Activated T-cell treated with anti-CD3 and anti-CD28 coated beads for 24 hours (primary cell): ENCODE measurements at regions not wholly inside any gene's neighbourhood (a gene's known extent, or its start where the extent isn't known, plus 50 kb on each side); places are given as distances from the start of the nearest gene placed in this dataset.
"Not testable (repeated sequence)": the region's sequence is repeated elsewhere in the genome, so short reads cannot be mapped to it uniquely, and the experiment has no call there.

Experiments used
- DNase-seq: peaks from one replicate; pipeline ENCODE4 v3.0.0-alpha.2; 2020; ENCODE audit warnings: low read depth

DNA sequence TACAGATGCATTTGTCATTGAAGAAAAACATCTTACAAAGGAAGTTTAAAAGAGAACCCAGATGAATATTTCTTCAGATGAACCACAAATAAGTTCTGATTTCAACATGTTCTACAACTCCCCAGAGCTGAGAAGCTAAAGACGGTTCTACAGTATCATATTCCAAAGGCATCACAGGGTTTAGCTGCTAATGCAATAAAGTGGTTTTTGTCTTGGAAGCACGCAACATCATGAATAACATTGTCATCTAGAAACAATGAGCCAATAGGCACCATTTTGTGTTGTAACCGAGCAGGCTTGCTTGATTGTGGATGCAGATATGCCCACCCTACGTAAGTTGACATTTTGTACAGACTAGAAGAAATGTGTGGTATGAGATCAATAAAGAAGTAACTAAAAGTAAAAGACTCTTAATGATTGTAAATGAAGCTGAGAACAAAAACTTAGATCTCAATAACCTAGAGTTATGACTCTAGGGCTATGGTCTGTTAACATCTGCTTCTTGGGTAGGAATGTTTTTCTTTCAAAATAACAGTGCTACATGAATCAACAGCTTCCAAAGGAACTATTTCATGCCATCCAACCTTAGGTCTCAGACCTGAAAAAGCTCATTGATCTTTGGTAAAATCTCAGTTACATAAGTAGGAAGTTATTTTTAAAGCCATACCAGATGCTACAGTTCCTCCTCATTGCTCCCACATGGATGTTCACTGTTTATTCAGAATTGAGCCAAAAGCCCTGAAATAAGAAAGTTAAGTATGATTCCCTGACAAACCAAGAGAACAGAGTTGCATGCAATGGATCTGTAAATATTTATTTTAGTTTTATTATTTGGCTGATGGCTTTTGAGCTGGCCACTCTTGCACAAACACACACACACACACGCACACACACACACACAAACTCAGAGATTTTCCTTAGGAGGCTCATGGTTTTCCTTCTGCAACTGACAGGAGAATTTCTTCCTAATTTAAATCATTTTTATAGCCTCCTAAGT, 118.7 kb upstream of the SLCO6A1 start:
- no peak for DNase-seq

DNA sequence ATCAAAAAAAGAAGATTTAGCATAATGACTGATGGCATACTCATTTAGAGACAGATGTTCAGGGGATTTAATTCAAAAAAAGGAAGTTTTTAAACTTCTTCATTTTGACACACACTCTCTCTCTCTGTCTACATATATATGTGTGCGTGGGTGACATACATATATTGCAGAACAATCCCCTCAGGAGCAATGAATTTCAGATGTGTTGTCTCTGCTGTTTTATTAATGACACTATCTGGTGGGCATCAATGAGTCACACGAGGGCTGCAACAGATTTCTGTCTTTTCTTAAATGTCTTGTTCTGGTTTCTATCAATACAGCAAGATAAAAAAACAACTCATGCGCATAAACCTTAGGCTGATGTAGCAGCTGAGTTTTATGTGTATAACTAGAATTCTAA, 123.5 kb upstream of the SLCO6A1 start:
- no peak for DNase-seq

DNA sequence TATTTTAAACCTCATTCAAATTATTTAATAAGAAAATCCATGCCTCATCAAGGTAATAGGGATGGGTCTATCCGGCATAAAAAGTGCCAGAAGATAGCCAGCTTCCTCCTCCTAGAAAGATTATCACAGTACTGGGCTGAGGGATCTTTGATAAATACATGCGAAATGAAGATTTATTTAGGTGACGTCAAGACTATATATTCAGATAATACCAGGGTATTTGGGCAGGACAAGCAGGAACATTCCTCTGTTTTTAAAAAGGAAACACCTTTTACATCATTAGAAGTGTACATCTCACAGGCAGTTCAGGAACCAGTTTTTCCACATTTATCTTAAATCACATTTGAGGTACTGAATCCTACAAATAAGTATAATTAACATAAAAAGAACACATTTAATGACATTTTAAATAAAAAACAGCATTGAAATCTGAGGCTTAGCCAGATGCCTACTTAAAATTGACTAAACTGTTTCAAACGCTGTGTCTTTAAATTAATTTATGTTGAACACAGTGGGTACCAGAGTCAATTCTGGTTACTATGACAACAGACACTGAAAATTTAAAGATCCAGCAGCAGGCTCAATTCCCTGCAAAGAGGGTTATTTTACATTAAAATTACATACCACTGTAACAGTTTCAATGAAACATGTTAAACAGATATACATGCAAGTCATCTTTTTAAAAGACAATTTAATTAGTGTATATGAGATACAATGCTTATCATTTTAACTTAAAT, 124.7 kb upstream of the SLCO6A1 start:
- DNase-seq: no peak

DNA sequence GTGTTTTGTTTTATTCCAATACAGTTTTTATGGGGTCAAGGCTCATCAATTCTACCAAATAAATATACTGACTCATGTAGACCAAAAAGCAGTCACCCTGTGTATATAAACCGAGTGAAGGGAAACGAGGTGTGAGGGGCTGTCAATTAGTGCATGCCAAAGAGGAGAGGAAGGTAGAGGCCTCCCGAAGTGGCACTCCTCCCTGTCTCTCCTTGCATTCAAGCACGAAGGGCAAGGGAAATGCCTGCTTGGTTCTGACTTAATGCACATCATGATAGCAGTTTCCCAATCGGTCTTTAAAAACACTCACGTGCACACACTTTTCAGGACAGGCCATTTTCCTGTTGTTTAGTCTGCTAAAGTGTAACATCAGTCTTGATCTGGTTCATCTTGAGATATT, 125.6 kb upstream of the SLCO6A1 start:
- no peak for DNase-seq

DNA sequence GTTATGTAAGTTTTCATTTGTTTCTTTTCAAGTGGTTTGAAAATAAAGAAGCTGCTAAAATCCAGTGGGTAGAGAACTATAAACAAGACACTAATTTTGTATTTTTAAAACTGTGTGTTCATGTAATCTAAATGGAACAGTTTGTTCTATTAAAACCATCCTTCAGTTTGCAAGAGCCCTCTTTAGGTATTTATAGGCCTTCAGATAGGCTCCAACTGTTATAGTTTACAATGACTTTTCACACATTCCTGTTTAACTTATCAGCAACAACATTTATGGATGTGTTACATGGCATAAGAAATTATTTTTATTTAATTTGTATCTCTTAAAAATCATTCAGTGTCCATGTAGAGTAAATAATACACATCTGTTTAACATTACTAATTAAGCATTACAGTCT, 126.7 kb upstream of the SLCO6A1 start:
- DNase-seq: no peak

DNA sequence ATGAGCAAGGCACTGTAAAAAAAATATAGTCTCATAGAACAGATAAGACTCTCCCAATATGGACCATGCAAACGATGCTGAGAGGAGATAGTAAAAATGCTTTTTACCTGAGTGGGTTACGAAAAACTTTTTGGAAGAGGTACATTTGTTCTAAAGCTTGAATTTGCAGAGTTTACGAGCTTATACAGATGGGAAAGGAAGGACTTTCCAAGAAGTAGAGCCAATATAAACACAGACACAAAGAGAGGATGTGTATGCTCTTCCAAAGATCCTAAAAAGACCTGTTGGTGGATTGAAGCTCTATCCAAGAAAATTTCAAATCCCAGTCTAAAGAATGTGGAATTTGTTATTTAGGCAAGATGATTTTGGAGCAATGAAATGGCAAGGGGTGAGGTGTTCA, 127.1 kb upstream of the SLCO6A1 start:
- no peak for DNase-seq

DNA sequence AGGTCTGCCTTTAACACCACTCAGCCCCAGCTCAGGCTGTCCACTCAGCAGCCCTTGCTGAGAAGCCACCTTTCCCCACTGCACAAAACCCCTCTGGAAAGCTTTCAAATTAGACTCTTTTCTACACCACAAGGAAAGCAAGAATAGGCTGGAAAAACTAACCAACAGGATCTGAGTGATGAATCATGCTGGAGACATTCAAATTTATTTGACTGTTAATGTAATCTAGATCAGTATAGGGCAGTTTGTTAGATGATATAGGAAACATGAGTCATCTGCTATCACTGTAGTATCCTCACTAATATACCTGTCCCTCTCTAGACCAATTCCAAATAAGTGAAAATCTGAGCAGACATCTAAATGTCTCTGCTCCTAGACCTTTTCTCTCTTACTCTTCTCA, 127.8 kb upstream of the PAM start:
- no peak for DNase-seq

DNA sequence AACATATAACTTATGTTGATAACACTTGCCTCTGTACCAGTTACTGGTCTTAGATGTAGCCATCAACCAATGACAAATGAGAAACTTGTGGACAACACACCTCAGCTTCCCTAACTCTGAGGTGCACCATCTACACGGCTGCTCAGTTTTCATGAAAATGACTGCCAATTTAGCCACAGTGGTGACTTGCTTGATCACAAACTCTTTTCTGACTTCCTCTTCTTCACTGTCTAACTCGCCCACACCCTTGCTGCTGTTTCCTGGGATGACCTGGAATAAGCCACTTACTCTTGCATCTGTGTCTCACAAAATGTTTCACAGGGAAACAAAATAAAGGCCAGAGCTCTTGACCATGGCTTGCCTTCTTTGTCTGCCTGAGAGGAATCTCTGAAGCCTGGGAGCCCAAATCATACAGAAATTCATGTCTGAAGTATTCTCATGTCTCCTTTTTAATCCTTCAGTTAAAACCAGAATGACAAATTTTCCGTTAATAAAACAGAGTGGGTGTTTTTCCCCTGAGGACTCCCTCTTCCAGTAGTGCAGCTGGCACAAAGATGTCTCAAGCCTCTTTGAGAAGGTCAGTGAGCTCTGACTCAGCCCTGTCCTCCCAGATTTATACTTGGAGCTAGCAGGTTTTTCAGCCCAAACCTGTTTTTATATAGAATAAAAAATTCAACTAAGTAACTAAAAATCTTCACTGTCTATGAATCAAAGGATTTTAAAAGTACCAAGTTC, 126.5 kb upstream of the PAM start:
- DNase-seq: no peak

DNA sequence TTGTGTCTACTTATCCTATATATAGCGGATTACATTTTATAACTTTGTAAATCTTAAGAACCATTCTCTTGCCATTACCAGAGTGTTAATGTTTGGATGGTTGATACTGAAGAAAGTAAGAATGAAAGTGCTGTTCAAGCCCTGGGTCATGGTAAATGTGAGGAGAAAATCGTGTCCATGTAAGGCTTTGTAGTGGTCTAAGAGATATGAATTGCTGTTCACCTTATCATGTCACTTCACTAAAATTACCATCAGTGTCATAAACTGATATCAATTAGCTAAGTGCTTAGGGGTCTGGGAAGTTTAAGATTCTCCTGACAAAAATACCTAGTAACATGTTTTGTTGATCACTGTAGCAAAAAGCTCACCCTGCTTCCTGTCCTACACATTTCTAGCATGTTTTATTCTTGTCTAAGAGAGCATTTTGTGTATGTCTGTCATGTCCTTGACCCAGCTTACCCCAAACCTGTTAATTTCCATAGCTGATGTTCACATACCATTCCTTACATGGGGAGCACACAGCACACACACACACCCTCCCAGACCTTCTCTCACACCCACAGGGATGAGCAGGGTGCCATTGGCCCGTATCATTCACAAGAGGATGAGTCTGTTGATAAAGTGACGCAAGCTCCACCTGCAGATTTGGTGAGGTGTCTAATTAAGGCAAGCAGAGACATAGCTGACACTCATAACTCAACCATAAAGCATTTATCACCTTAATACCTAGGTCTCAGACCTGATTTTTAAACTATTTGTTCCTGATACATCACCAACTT, 125.1 kb upstream of the PAM start:
- no peak for DNase-seq

DNA sequence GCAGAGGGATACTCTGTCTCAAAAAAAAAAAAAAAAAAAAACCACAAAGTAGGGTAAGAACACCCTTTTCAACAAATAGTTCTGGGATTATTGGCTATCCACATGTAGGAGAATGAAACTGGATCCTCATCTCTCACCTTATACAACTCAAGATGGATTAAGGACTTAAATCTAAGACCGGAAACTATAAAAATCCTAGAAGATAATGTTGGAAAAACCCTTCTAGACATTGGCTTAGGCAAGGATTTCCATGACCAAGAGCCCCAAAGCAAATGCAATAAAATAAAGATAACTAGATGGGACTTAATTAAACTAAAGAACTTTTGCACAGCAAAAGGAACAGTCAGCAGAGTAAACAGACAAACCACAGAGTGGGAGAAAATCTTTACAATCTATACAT, 119.7 kb upstream of the PAM start:
- DNase-seq: not testable (repeated sequence)

DNA sequence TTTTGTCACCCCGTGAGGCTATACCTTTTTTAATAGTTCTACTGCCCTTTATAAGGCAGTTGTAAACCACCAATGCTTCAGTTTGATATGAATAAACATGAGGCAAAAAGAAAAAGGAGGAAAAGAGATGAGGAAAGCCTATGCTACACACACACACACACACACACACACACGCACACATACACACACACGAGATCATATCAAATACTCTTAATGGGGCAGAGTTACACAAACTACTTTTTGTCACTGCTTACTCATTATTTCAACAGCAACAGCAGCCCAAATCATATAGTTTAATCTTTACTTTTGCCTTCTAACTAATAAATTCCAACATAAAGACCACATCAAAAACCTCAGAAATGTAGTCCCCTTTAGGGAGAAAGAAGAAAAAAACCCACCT, 116.8 kb upstream of the PAM start:
- no peak for DNase-seq

DNA sequence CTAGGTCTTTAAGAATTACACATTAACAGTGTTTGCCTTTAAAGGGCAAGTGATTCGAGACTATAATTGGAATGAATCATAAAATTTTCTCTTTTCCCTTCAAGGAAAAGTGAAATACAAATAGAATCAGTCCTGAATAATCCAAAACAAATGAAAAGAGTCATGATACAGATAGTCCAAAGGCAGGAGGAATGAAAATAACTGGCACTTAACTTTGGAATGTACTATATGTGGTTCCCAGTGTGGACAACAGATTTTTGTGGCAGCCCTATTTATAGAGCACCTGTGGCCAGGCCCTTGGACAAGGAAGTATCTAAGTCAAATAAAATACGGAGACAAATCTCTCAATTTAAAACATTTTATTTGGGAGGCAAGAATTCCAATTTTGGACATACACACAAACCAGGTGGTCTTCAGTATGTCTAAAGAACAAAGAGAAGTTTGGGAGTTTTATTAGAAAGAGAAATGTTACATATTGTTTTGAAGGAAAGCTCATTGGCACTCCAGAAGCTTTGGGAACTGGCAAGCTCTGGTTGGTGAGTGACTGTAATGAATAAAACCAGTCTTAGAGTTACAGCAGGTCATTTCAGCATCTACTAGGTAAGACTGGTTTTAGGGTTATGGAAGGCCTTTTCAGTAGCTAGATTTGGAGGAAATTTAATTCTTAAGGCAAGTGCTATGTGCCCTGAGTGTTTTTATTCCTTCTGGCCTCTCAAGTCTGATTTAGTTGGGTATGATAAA, 116.0 kb upstream of the PAM start:
- DNase-seq: no peak

DNA sequence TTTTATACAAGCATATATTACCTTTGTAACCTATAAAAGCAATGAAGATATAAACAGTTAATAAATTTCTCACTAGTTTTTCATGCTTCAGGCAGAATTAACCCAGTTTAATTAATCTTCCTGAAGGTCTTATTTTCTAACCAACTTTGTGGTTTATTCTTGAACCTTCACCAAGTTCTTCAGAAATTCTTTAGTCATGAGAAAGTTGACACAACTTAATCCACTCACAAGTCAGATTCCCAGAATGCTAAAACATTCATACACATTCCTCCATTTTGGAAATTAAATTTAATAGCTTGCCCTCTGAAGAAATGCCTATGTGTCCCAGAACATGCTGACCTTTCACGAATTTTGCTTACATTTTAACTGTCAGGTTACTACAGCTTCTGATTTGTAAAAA, 105.4 kb upstream of the PAM start:
- DNase-seq: no peak

DNA sequence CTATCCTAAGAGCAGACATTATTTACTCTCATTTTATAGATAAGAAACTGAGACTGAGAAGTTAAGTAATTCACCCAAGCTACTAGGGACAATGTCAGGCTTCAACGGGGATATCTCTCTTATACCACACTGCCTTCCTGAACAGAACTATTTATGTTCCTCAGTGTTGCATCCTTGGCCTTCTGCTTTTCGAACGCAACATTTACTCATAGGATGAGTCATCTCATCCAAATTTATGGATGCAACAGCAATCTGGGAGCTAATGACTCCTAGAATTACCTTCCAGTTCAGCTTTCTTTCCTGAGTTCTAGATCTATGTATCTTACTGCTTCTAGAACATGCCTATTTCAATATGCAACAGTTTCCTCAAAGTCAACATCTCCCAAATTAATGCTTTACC, 103.6 kb upstream of the PAM start:
- no peak for DNase-seq

DNA sequence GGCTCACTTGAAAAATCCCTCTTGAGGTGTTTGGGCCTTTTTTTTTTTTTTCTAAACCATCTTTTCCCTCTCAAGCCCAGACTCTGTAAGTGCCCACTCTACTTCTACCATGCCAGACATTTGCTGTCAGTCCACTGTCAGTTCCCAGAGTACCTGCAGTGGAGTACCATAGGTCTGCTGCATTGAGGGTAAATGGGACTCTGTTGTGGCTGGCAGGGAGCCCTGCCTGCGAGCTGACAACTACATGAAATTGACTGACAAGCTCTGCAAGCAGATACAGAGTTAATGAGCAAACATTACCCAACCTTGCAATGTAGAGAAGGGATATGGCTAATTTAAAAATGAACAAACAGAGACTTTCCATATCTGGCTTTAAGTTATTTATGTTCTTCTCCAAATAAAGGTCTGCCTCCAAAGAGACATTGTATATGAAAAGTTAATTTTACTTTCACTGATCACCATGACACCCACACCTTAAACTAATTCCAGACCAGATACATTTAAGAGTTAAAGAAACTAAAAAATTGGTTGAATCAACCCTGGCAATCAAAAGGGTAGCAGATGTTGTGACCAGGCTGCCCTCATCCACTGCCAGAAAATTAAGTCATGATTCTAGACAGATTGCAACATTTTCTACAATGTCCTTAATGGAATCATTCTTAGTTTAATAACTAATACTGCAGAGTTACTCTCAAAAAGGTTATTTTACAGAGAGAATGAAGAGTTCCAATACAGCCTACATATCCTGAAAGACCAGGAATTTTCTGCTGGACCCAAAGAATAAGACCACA, 100.4 kb upstream of the PAM start:
- no peak for DNase-seq

DNA sequence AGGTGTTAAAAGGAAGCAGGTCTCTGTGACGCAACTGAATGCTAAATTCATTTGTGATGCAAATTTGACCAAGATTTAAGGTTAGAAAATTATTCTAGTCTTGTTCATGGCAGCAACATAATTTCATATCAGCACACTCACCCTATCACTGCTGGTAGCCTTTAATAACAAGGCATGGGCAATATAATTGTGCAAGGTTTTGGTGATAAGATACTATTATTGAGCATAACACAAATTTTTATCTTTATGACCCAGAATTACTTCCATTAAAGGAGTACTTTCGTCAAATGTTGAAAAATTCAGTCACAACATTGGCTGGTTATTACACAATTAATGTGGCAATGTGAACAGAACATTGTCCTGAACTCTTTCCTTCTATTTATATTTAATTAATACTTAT, 96.0 kb upstream of the PAM start:
- DNase-seq: no peak

DNA sequence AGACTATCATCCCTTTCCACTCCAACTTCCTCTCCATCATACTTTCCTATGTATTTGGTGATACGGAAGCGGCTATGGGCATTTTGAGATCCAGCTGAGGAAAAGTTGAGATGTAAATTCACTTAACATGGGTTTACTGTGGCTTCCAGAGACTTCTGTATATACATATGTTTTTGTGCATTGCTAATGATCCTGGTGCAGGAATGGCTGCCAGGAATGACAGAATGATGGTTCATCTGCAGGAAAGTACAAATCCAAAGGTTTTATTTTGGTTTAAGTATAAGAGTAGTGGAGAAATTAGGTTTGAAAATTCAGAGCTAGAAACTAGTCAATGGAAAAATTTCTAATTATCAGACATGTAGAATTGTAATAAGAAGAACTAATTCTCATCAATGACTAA, 95.0 kb upstream of the PAM start:
- DNase-seq: no peak

DNA sequence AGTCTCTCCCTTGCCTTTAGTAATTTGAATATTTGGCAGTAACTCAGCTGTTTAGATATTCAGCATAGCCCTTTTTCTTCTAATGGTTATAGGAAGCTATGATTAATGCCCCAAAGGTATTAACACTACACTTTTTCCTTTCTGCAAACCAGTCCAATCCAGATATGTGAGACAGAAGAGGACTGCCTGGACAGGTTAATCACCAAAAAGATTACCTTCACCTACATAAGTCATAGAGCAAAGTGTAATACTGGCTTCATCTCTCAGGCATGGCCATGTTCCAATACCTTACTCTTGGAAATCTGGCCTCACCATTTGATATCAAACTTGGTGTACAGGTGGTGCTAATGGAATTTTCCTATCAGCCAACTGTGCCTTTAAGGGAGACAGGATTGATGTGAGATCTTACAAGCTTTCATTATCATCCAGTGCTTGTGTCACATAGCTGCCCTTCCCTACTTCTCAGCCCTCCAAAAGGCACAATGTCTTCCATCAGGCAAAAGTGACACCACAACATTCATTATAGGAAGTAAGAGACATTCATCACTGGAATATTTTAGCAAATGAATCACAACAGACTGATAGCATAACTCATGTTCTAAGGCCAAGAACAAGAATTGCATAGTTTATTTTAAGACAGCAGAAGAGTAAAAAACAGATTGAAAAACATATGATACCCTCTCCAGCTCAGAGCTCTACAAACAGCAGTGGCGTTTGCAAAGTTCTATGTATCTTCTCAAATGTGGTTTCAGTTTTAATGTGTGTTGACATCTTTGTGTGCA, 91.2 kb upstream of the PAM start:
- no peak for DNase-seq

DNA sequence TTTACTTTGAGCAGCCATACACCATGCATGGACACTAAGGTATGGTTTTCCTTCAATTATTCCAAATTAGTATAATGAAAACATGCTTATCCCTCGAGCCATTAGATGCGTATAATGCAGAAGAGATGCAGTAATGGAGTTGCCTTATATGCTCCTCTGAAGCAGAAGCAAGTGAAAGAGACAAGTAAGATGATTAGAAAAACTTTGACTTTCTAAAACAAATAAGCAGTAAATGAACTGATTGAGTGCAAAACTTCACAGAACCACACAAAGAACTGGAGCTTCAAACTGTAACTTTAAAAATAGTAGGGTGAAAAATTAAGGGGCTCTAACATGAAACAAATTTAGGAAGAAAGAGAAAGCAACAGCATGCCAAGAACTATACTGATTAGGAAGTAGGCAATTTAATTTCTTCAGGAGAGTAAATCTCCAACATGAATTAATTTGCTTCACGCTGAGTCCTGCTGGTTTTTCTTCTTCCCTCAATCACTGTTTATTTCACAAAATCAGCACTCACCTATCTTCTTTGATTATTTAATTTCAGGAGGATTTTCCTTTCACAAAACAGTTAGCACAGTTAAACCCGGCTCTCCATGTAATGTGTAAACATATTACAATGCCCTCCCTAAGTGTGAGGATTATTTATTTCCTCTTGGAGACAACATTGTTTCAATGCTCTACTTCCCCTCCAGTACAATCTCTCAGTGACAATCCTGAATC, 90.3 kb upstream of the PAM start:
- no peak for DNase-seq
